ENCODE measurements at regions not wholly inside any gene's neighbourhood (a gene's known extent, or its start where the extent isn't known, plus 50 kb on each side); places are given as distances from the start of the nearest gene placed in this dataset.

GRCh38 chr22:48981371-48982061 lies 846.2 kb downstream of the BRD1 start:
- TF ChIP-seq GATA3 (IDR thresholded peaks at IDR 0.05; ENCODE audit: low read depth, low read length) = no peak
- TF ChIP-seq GATA2 (IDR thresholded peaks at IDR 0.05; ENCODE audit: low read depth, low read length) = no peak
